HCT116 (cell line): ENCODE measurements at regions not wholly inside any gene's neighbourhood (a gene's known extent, or its start where the extent isn't known, plus 50 kb on each side); places are given as distances from the start of the nearest gene placed in this dataset.

Experiments used
- ATAC-seq: fragments of 200-7000 bp; cut with Tn5 transposase; 2 replicates; pipeline ENCODE4 v1.9.1; 2020; ENCODE audit warnings: mild to moderate bottlenecking, moderate library complexity
- BruUV-seq: library from RNA; stranded (reverse); fragments of 400-500 nt; replicated peaks from 2 replicates; lab custom pipeline; 2021; lab: Mats Ljungman, UMichigan
- CTCF ChIA-PET: fragments of 300-600 bp; sonication (Branson Sonifier 250); formaldehyde crosslinking; loops from one replicate; lab custom pipeline; 2021; ENCODE audit warnings: antibody characterized with exemption; lab: Charles Lee
- POLR2A ChIA-PET: fragments of 300-600, 350-600 bp; sonication (Branson Sonifier 250); formaldehyde crosslinking; loops from one replicate; lab custom pipeline; 2021; ENCODE audit warnings: antibody characterized with exemption; lab: Charles Lee
- RAD21 ChIA-PET, 2 experiments: fragments of 300-600 bp; sonication (Branson Sonifier 250); formaldehyde crosslinking; loops; one replicate each; lab custom pipeline; 2023; ENCODE audit warnings: low total read pairs in 2 of 2; ENCODE audit not compliant: uncharacterized antibody in 2 of 2, unreplicated experiment in 2 of 2, low non-redundant PET in 1 of 2; lab: Charles Lee
- DNase-seq: peaks from one replicate; pipeline ENCODE4 v3.0.0-alpha.2; 2010; ENCODE audit warnings: low read depth, low spot score
- H2AFZ ChIP-seq: fragments of 200-600 bp; shearing (Covaris generic), sonication (generic); 2 replicates; pipeline ENCODE4 v1.6.1; 2017; ENCODE audit warnings: low read depth, mixed run types, mixed read lengths, antibody characterized with exemption, low read length; ENCODE audit not compliant: poor library complexity, severe bottlenecking
- H3K27ac ChIP-seq: 2 replicates; pipeline ENCODE4 v1.5.1; 2012; ENCODE audit warnings: low read depth, low read length
- H3K27me3 ChIP-seq: fragments of 200-600 bp; sonication (generic); 2 replicates; pipeline ENCODE4 v1.6.1; 2016; ENCODE audit warnings: mixed run types, low read length, mixed read lengths; ENCODE audit not compliant: insufficient read depth
- H3K36me3 ChIP-seq, 2 experiments: fragments of 200-500 bp in 1 of 2; fragments of 200-600 bp in 1 of 2; sonication (Bioruptor generic) in 1 of 2; sonication (generic) in 1 of 2; 2 replicates each; pipeline versions ENCODE4 v1.5.1 to v1.6.1; 2014 to 2016; ENCODE audit warnings: low read length in 2 of 2, inconsistent platforms in 1 of 2, mixed read lengths in 1 of 2, mixed run types in 1 of 2; ENCODE audit not compliant: insufficient read depth in 2 of 2, control insufficient read depth in 1 of 2
- H3K4me1 ChIP-seq, 2 experiments: fragments of 200-600 bp in 1 of 2; sonication (generic) in 1 of 2; 2 replicates each; pipeline versions ENCODE4 v1.5.1 to v1.6.1; 2012 to 2017; ENCODE audit warnings: low read length in 2 of 2, inconsistent platforms in 1 of 2, mild to moderate bottlenecking in 1 of 2, mixed read lengths in 1 of 2, mixed run types in 1 of 2, moderate library complexity in 1 of 2; ENCODE audit not compliant: insufficient read depth in 2 of 2, control insufficient read depth in 1 of 2
- H3K4me2 ChIP-seq: fragments of 200-600 bp; sonication (generic); 2 replicates; pipeline ENCODE4 v1.6.1; 2017; ENCODE audit warnings: mixed run types, low read length, mixed read lengths
- H3K4me3 ChIP-seq, 2 experiments: fragments of 200-600 bp in 1 of 2; sonication (generic) in 1 of 2; replicated peaks in 1 of 2; 2 replicates each; pipeline ENCODE4 v1.5.1; 2011 to 2016; ENCODE audit warnings: low read length in 2 of 2, control low read depth in 1 of 2, low read depth in 1 of 2, mild to moderate bottlenecking in 1 of 2, mixed read lengths in 1 of 2, mixed run types in 1 of 2
- H3K79me2 ChIP-seq: fragments of 200-600 bp; sonication (generic); 2 replicates; pipeline ENCODE4 v1.6.1; 2017; ENCODE audit warnings: mild to moderate bottlenecking, mixed run types, low read length, moderate library complexity, mixed read lengths; ENCODE audit not compliant: insufficient read depth
- H3K9ac ChIP-seq: fragments of 200-600 bp; sonication (generic); 2 replicates; pipeline ENCODE4 v1.6.1; 2016; ENCODE audit warnings: low read length, mixed read lengths
- H3K9me2 ChIP-seq: fragments of 200-600 bp; sonication (generic), shearing (Covaris generic); 2 replicates; pipeline ENCODE4 v1.6.1; 2017; ENCODE audit warnings: mixed run types, mild to moderate bottlenecking, moderate library complexity; ENCODE audit not compliant: insufficient read depth
- H3K9me3 ChIP-seq, 2 experiments: fragments of 200-500 bp in 1 of 2; fragments of 200-600 bp in 1 of 2; sonication (Bioruptor generic) in 1 of 2; sonication (generic) in 1 of 2; 2 replicates each; pipeline ENCODE4 v1.6.1; 2014 to 2017; ENCODE audit warnings: low read length in 2 of 2, mixed read lengths in 2 of 2, inconsistent platforms in 1 of 2, low read depth in 1 of 2, mild to moderate bottlenecking in 1 of 2, mixed run types in 1 of 2, moderate library complexity in 1 of 2; ENCODE audit not compliant: control insufficient read depth in 1 of 2, insufficient read depth in 1 of 2
- H4K20me1 ChIP-seq: fragments of 200-600 bp; sonication (generic), shearing (Covaris generic); 2 replicates; pipeline ENCODE4 v1.6.1; 2017; ENCODE audit warnings: mixed run types, mild to moderate bottlenecking, moderate library complexity; ENCODE audit not compliant: insufficient read depth
- CBX3 ChIP-seq: IDR thresholded peaks from 2 replicates; pipeline ENCODE4 v1.6.1; 2012; ENCODE audit warnings: low read depth
- EZH2phosphoT487 ChIP-seq: fragments of 200-600 bp; IDR thresholded peaks from 2 replicates; pipeline ENCODE4 v1.6.1; 2018; ENCODE audit warnings: antibody characterized with exemption, borderline replicate concordance
- JUND ChIP-seq: IDR thresholded peaks from 2 replicates; pipeline ENCODE4 v1.6.1; 2012
- POLR2AphosphoS5 ChIP-seq: IDR thresholded peaks from 2 replicates; pipeline ENCODE4 v1.6.1; 2011; ENCODE audit warnings: mild to moderate bottlenecking, low read depth, low read length, moderate library complexity
- SIN3A ChIP-seq: IDR thresholded peaks from 2 replicates; pipeline ENCODE4 v1.6.1; 2012; ENCODE audit warnings: low read depth
- TCF7L2 ChIP-seq: IDR thresholded peaks from 2 replicates; pipeline ENCODE4 v1.7.0; 2011; ENCODE audit warnings: borderline replicate concordance, inconsistent platforms; ENCODE audit not compliant: insufficient read depth, insufficient read length; ENCODE audit errors: extremely low read depth
- YY1 ChIP-seq: IDR thresholded peaks from 2 replicates; pipeline ENCODE4 v1.6.1; 2011; ENCODE audit warnings: low read length, low read depth, moderate library complexity, mild to moderate bottlenecking; ENCODE audit not compliant: insufficient replicate concordance; ENCODE audit errors: extremely low read depth
- ZNF274 ChIP-seq: fragments of 200-500 bp; sonication (Bioruptor generic); IDR thresholded peaks from 2 replicates; pipeline ENCODE4 v1.6.1; 2014; ENCODE audit warnings: mild to moderate bottlenecking, low read depth, low read length, inconsistent platforms
- intact Hi-C: fragments of 100-400 bp; cut with micrococcal nuclease; formaldehyde crosslinking; loops from 2 replicates; pipeline ENCODE4 v1.10.0; 2022
- TF ChIP-seq, protein P1 (sequence below), 3 experiments: fragments of 200-600 bp in 1 of 3; sonication (generic) in 1 of 3; IDR thresholded peaks in 2 of 3; conservative IDR thresholded peaks in 1 of 3; 2 replicates each; pipeline ENCODE4 v1.5.1; 2012 to 2017; ENCODE audit warnings: low read depth in 2 of 3, low read length in 2 of 3, antibody characterized with exemption in 1 of 3, borderline replicate concordance in 1 of 3, control low read depth in 1 of 3, mild to moderate bottlenecking in 1 of 3, mixed read lengths in 1 of 3, mixed run types in 1 of 3, moderate library complexity in 1 of 3; ENCODE audit not compliant: insufficient read depth in 1 of 3
- TF ChIP-seq, protein P2 (sequence below): IDR thresholded peaks from 2 replicates; pipeline ENCODE4 v1.6.1; 2012

DNA sequence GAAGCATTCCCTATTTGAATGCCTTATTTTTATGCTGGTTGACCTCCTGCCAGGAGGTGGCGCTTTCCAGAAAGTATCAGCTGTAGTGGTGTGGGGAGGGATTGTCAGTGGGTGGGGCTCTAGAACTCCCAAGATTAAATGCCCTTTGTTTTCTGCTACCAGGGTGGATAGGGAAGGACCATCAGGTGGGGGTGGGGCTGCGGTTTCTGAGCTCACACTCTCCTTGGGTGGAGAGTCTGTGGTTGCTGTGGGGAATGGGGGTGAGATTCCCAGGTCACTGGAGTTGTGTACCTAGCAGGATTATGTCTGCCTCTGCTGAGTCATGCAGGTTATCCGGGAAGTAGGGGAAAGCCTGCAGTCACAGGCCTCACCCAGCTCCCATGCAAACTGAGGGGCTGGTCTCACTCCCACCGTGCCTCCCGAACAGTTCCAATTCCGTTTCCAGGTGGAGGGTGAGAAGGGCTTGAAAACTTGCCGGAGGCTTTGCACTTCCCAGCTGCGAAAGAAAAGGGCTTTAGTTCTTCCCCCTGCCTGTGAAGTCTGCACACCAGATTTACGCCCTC lies 68.3 kb downstream of the ALG10B start:
- no peak for DNase-seq
- H4K20me1 ChIP-seq: no peaks in the 10 kb centered on the region
- no peaks in the 10 kb centered on the region for H3K9me2 ChIP-seq
- H3K36me3 ChIP-seq: no peaks in the 10 kb centered on the region
- RAD21 ChIA-PET: no interaction called here
- H3K4me2 ChIP-seq: no peak overlapping the region
- H3K4me1 ChIP-seq: no peaks in the 10 kb centered on the region
- H2AFZ ChIP-seq: no peak overlapping the region
- CTCF ChIA-PET: interaction anchor here (1.0 kb wide), 1 partner anchor 10 kb away, joined by 3 read pairs; no protein-coding TSS in a partner anchor
- POLR2A ChIA-PET: no interaction called here
- no TSS peak for BruUV-seq
- TF ChIP-seq TCF7L2: no peak
- TF ChIP-seq, protein P1, sequence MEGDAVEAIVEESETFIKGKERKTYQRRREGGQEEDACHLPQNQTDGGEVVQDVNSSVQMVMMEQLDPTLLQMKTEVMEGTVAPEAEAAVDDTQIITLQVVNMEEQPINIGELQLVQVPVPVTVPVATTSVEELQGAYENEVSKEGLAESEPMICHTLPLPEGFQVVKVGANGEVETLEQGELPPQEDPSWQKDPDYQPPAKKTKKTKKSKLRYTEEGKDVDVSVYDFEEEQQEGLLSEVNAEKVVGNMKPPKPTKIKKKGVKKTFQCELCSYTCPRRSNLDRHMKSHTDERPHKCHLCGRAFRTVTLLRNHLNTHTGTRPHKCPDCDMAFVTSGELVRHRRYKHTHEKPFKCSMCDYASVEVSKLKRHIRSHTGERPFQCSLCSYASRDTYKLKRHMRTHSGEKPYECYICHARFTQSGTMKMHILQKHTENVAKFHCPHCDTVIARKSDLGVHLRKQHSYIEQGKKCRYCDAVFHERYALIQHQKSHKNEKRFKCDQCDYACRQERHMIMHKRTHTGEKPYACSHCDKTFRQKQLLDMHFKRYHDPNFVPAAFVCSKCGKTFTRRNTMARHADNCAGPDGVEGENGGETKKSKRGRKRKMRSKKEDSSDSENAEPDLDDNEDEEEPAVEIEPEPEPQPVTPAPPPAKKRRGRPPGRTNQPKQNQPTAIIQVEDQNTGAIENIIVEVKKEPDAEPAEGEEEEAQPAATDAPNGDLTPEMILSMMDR (IDR thresholded peaks at IDR 0.05 in 2 of 3, conservative IDR thresholded peaks at IDR 0.05 in 1 of 3; ENCODE audit: borderline replicate concordance in 1 of 3, insufficient read depth in 1 of 3, low read depth in 2 of 3, low read length in 2 of 3): peak in 2 of 3 experiments; percentile 39 to 50; a peak in 4 of 6 replicates
- H3K4me3 ChIP-seq: no peak overlapping the region
- H3K79me2 ChIP-seq: no peaks in the 10 kb centered on the region
- no peaks in the 10 kb centered on the region for H3K27me3 ChIP-seq
- peak; percentile 47 for ATAC-seq
- no peak overlapping the region for H3K27ac ChIP-seq
- intact Hi-C loops: no loop called here
- no peak overlapping the region for H3K9ac ChIP-seq
- no peaks in the 10 kb centered on the region for H3K9me3 ChIP-seq

DNA sequence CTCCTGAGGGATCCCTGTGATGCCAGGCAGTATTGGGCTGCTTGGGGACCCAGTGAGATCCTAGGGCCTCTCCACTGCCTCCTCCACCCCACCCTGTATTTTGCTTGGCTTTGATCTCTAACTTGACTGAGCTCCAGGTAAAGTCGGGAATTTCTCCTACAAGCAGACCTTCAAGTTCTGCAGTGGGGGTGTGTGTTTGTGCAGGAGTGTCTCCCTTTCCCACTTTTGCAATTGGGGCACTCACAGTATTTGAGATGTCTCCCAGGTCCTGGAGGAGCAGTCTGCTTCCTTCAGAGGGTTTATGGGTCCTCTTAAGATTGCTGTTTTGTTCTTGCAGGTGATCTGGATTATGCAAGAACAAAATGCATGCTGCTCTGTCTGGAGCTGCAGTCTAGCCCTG lies 68.9 kb downstream of the ALG10B start:
- ChIA-PET RAD21 (no interaction called here), POLR2A (no interaction called here), CTCF (no interaction called here)
- H3K4me1 ChIP-seq: no peaks in the 10 kb centered on the region
- H3K9me2 ChIP-seq: no peaks in the 10 kb centered on the region
- no peak overlapping the region for H3K4me3 ChIP-seq
- H2AFZ ChIP-seq: no peak overlapping the region
- no peaks in the 10 kb centered on the region for H3K27me3 ChIP-seq
- H3K27ac ChIP-seq: no peak overlapping the region
- intact Hi-C loops: no loop called here
- H3K9ac ChIP-seq: no peak overlapping the region
- H3K4me2 ChIP-seq: no peak overlapping the region
- DNase-seq (no peak), ATAC-seq (no peak)
- no peaks in the 10 kb centered on the region for H4K20me1 ChIP-seq
- H3K36me3 ChIP-seq: no peaks in the 10 kb centered on the region
- no TSS peak for BruUV-seq
- no peaks in the 10 kb centered on the region for H3K79me2 ChIP-seq
- no peaks in the 10 kb centered on the region for H3K9me3 ChIP-seq
- TF ChIP-seq, protein P2, sequence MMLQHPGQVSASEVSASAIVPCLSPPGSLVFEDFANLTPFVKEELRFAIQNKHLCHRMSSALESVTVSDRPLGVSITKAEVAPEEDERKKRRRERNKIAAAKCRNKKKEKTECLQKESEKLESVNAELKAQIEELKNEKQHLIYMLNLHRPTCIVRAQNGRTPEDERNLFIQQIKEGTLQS: no peak
- no peak for TF ChIP-seq JUND
- TF ChIP-seq POLR2AphosphoS5: no peak
- TF ChIP-seq ZNF274: no peak
- no peak for TF ChIP-seq CBX3
- no peak for TF ChIP-seq EZH2phosphoT487
- TF ChIP-seq SIN3A: no peak
- TF ChIP-seq, protein P1 (IDR thresholded peaks at IDR 0.05 in 2 of 3, conservative IDR thresholded peaks at IDR 0.05 in 1 of 3; ENCODE audit: borderline replicate concordance in 1 of 3, insufficient read depth in 1 of 3, low read depth in 2 of 3, low read length in 2 of 3): no peak
- TF ChIP-seq YY1: no peak
